ENCODE measurements at regions not wholly inside any gene's neighbourhood (a gene's known extent, or its start where the extent isn't known, plus 50 kb on each side); places are given as distances from the start of the nearest gene placed in this dataset.

DNA sequence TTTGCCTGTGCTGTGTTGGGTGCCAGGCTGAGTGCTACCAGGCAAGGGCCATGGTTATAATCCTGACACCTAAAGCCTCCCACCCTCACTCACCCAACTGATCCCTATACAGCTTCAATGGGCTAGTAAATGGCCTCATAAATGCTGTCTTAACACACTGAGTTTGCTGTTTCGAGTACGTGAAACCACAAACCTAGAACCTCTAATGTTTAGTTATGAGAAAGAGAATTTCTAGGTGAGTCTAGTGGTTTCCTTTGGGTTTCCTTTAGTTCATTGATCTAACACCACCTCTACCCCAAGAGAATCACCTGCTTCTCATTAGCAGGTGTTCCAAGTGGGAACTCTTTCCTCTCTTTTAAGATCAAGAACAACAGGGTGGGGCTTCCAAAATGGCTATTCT lies 172.0 kb downstream of the MC4R start:
- H3K4me3 ChIP-seq (ENCODE audit: low read depth in 1 of 2, low read length in 1 of 2), result no peak overlapping the region
- TF ChIP-seq, protein P1, sequence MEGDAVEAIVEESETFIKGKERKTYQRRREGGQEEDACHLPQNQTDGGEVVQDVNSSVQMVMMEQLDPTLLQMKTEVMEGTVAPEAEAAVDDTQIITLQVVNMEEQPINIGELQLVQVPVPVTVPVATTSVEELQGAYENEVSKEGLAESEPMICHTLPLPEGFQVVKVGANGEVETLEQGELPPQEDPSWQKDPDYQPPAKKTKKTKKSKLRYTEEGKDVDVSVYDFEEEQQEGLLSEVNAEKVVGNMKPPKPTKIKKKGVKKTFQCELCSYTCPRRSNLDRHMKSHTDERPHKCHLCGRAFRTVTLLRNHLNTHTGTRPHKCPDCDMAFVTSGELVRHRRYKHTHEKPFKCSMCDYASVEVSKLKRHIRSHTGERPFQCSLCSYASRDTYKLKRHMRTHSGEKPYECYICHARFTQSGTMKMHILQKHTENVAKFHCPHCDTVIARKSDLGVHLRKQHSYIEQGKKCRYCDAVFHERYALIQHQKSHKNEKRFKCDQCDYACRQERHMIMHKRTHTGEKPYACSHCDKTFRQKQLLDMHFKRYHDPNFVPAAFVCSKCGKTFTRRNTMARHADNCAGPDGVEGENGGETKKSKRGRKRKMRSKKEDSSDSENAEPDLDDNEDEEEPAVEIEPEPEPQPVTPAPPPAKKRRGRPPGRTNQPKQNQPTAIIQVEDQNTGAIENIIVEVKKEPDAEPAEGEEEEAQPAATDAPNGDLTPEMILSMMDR (IDR thresholded peaks at IDR 0.05), result no peak
- H3K27me3 ChIP-seq, result no peaks in the 10 kb centered on the region
- H3K4me1 ChIP-seq (ENCODE audit: control insufficient read depth in 1 of 2, insufficient read depth in 1 of 2, low read depth in 1 of 2, low read length in 1 of 2), result no peaks in the 10 kb centered on the region
- H3K36me3 ChIP-seq, result no peaks in the 10 kb centered on the region
- no peaks in the 10 kb centered on the region for H3K9me3 ChIP-seq
- no peak overlapping the region for H3K27ac ChIP-seq

DNA sequence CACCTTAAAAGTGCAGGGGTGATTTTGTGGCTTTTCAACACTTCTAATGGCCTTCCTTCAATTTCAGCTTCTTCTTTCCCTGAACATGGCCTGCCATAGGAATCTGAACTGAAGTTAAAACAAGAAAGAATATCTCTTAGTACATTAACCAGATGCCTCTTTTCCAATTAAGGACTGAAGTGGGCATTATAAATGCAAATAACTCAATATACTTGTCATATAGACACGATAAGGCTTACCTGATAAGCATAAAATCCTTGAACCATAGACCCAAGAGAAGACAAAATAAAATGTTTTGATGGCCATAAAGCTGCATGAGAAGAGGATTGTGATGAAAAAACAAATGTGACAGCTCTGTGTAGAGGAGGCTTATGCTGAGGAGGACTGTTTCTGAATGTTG lies 173.1 kb downstream of the MC4R start:
- Histone ChIP-seq H3K4me1 (ENCODE audit: control insufficient read depth in 1 of 2, insufficient read depth in 1 of 2, low read depth in 1 of 2, low read length in 1 of 2) (no peaks in the 10 kb centered on the region), H3K27me3 (no peaks in the 10 kb centered on the region), H3K9me3 (no peaks in the 10 kb centered on the region), H3K27ac (no peak overlapping the region), H3K36me3 (no peaks in the 10 kb centered on the region), H3K4me3 (ENCODE audit: low read depth in 1 of 2, low read length in 1 of 2) (no peak overlapping the region)
- TF ChIP-seq, protein P1 (IDR thresholded peaks at IDR 0.05), result no peak

DNA sequence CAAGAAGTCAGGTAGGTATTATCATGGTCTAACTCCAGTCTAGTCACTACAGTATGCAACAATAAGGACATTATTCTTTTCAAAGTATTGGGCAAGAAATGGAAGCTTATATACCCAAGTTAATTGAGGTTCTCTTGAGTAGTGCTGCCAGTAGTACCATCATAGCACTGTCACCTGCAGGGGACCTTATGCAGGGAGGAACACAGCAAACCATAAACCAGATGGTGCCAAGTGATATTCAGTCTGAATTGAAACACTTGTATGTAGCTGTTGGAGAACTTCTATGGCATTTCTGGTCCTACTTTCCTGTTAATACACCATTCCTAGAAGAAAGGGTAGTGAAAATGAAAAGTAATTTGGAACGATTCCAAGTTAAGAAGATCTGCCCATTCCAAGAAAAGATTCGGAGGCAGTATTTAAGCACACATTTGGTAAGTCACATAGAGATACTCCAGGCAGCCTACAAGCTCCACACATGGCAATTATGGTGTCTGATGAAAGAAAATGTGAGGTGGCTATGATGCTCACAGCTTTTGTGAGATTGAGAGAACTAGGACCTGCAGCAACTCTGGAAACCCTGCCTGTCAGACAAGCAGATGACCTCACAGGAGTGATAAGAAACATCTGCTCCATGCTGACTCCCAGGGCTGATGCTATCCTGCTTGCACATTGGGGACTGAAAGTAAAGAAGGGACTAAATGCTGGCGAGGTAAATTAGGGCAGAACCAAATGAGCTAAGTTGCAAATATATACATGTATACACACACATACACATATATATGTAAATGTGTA lies 174.7 kb downstream of the MC4R start:
- Histone ChIP-seq H3K36me3 (no peaks in the 10 kb centered on the region), H3K27me3 (no peaks in the 10 kb centered on the region), H3K9me3 (no peaks in the 10 kb centered on the region), H3K4me3 (ENCODE audit: low read depth in 1 of 2, low read length in 1 of 2) (no peak overlapping the region), H3K27ac (no peak overlapping the region), H3K4me1 (ENCODE audit: control insufficient read depth in 1 of 2, insufficient read depth in 1 of 2, low read depth in 1 of 2, low read length in 1 of 2) (no peaks in the 10 kb centered on the region)
- TF ChIP-seq, protein P1 (IDR thresholded peaks at IDR 0.05), result no peak

DNA sequence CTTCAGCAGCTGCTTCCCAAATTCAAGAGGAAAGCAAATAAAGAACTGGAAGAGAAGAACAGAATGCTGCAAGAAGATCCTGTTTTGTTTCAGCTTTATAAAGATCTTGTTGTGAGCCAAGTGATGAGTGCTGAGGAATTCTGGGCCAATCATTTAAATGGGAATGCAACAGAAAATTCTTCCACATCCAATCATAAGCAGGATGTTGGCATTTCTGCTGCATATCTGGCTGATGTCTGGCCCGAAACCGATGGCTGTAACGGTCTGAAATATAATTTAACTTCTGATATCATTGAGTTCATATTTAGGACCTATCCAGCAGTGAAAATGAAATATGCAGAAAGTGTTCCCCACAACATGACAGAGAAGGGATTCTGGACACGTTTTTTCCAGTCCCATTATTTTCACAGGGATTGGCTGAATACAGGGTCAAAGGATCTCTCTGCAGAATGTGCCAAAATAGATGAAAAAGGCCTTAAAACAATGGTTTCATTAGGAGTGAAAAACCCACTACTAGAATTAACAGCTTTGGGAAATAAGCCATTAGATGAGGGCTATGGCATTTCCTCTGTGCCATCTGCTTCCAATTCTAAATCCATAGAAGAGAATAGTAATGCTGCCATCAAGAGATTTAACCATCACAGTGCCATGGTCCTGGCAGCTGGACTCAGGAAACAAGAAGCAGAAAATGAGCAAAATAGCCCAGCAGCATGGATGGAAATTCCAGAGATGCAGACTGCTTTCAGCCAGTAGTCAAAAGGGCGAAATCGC lies 175.6 kb downstream of the MC4R start:
- Histone ChIP-seq H3K27me3 (no peaks in the 10 kb centered on the region), H3K36me3 (no peaks in the 10 kb centered on the region), H3K4me3 (ENCODE audit: low read depth in 1 of 2, low read length in 1 of 2) (no peak overlapping the region), H3K27ac (no peak overlapping the region), H3K4me1 (ENCODE audit: control insufficient read depth in 1 of 2, insufficient read depth in 1 of 2, low read depth in 1 of 2, low read length in 1 of 2) (no peaks in the 10 kb centered on the region), H3K9me3 (no peaks in the 10 kb centered on the region)
- TF ChIP-seq, protein P1 (IDR thresholded peaks at IDR 0.05), result no peak

DNA sequence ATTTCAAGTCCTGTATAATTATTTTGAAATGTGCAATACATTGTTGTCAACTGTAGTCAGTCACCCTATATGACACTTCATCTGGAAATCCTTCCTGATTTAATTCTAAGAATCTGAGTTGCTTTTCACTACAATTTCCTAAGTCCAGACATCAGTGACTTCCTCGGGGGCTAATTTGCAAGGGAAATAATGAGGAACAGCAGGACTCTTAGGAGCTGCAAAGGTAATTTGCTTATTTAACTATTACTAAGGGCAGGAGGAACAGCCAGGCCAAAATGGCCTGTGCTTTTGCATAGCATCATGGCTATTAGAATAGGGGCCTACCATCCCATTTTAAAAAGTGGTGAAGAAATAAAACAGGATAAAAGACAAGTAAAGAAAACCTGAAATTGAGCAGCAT lies 178.8 kb downstream of the MC4R start:
- TF ChIP-seq, protein P1 (IDR thresholded peaks at IDR 0.05), result no peak
- Histone ChIP-seq H3K9me3 (no peaks in the 10 kb centered on the region), H3K27me3 (no peaks in the 10 kb centered on the region), H3K36me3 (no peaks in the 10 kb centered on the region), H3K4me1 (ENCODE audit: control insufficient read depth in 1 of 2, insufficient read depth in 1 of 2, low read depth in 1 of 2, low read length in 1 of 2) (no peaks in the 10 kb centered on the region), H3K4me3 (ENCODE audit: low read depth in 1 of 2, low read length in 1 of 2) (no peak overlapping the region), H3K27ac (no peak overlapping the region)

Measured in neutrophil (primary cell).